K562 (cell line): ENCODE measurements at regions not wholly inside any gene's neighbourhood (a gene's known extent, or its start where the extent isn't known, plus 50 kb on each side); places are given as distances from the start of the nearest gene placed in this dataset.

ENCODE experiments used
- ATAC-seq: fragments of 200-7000 bp; cut with Tn5 transposase; 3 replicates; pipeline ENCODE4 v1.9.1; 2020; ENCODE audit warnings: moderate library complexity
- BruUV-seq: library from RNA; stranded (reverse); fragments of 400-500 nt; replicated peaks from 2 replicates; lab custom pipeline; 2021; lab: Mats Ljungman, UMichigan
- CTCF ChIA-PET: fragments of 300-600 bp; formaldehyde crosslinking; extraction: SDS; loops from one replicate; lab custom pipeline; 2021; ENCODE audit warnings: low intra/inter-chr PET ratio; lab: Yijun Ruan, JAX
- POLR2A ChIA-PET: fragments of 300-600, 350-650 bp; sonication (Branson Sonifier 250); formaldehyde crosslinking; extraction: SDS; loops from one replicate; lab custom pipeline; 2021; ENCODE audit warnings: antibody characterized with exemption, inconsistent platforms; lab: Yijun Ruan, JAX
- DNase-seq, 4 experiments: peaks; one replicate each; pipeline versions ENCODE4 v3.0.0 to v3.0.0-alpha.2; 2011 to 2018; ENCODE audit warnings: low spot score in 3 of 4, mixed read lengths in 3 of 4; ENCODE audit errors: extremely low read depth in 1 of 4
- FAIRE-seq: peaks from 2 replicates; lab custom pipeline; 2011; peaks lifted over from hg19 to GRCh38; lab: Jason Lieb, UNC
- H2AFZ ChIP-seq: 2 replicates; pipeline ENCODE4 v1.6.0; 2011; ENCODE audit warnings: low read depth, low read length, control low read depth, inconsistent platforms
- H3K27ac ChIP-seq: fragments of 200-600 bp; 3 replicates; pipeline ENCODE4 v1.8.0; 2011; ENCODE audit warnings: low read depth, mild to moderate bottlenecking, control low read depth, inconsistent platforms, low read length, moderate library complexity, mixed read lengths; ENCODE audit errors: extremely low read depth
- H3K27me3 ChIP-seq, 2 experiments: fragments of 300-600 bp in 1 of 2; 2 replicates in 1 of 2; 3 replicates in 1 of 2; pipeline versions ENCODE4 v1.6.0 to v1.8.0; 2011; ENCODE audit warnings: inconsistent platforms in 2 of 2, low read length in 2 of 2, mild to moderate bottlenecking in 1 of 2, mixed read lengths in 1 of 2, moderate library complexity in 1 of 2; ENCODE audit not compliant: control insufficient read depth in 2 of 2, insufficient read depth in 2 of 2
- H3K36me3 ChIP-seq: fragments of 300-600 bp; 3 replicates; pipeline ENCODE4 v1.8.0; 2011; ENCODE audit warnings: mild to moderate bottlenecking, low read length, inconsistent platforms; ENCODE audit not compliant: control insufficient read depth, insufficient read depth
- H3K4me1 ChIP-seq, 2 experiments: fragments of 200-600 bp in 1 of 2; replicated peaks in 1 of 2; 2 replicates in 1 of 2; 3 replicates in 1 of 2; pipeline versions ENCODE4 v1.5.1 to v1.8.0; 2011; ENCODE audit warnings: inconsistent platforms in 2 of 2, low read length in 2 of 2, mild to moderate bottlenecking in 1 of 2, mixed read lengths in 1 of 2, moderate library complexity in 1 of 2; ENCODE audit not compliant: control insufficient read depth in 2 of 2, insufficient read depth in 2 of 2
- H3K4me2 ChIP-seq: 2 replicates; pipeline ENCODE4 v1.6.1; 2011; ENCODE audit warnings: low read length, control low read depth, inconsistent platforms, mixed read lengths; ENCODE audit not compliant: insufficient read depth
- H3K4me3 ChIP-seq: fragments of 200-600 bp; sonication (generic), shearing (Covaris generic); 2 replicates; pipeline ENCODE4 v1.5.1; 2016; ENCODE audit warnings: control low read depth, inconsistent platforms
- H3K79me2 ChIP-seq: fragments of 200-600 bp; 3 replicates; pipeline ENCODE4 v1.8.0; 2011; ENCODE audit warnings: low read length, inconsistent platforms; ENCODE audit not compliant: control insufficient read depth, insufficient read depth
- H3K9ac ChIP-seq, 2 experiments: 2 replicates each; pipeline versions ENCODE4 v1.6.0 to v1.6.1; 2011; ENCODE audit warnings: low read depth in 2 of 2, low read length in 2 of 2, control low read depth in 1 of 2, inconsistent platforms in 1 of 2, mild to moderate bottlenecking in 1 of 2, mixed read lengths in 1 of 2; ENCODE audit not compliant: insufficient read depth in 1 of 2
- H3K9me1 ChIP-seq: one replicate; pipeline ENCODE4 v1.6.0; 2011; ENCODE audit warnings: inconsistent platforms, mild to moderate bottlenecking, low read length, moderate library complexity; ENCODE audit not compliant: control insufficient read depth, insufficient read depth
- H3K9me3 ChIP-seq: replicated peaks from 2 replicates; pipeline ENCODE4 v1.5.1; 2011; ENCODE audit warnings: low read depth, low read length, inconsistent platforms; ENCODE audit not compliant: control insufficient read depth, insufficient read depth
- H4K20me1 ChIP-seq: replicated peaks from 2 replicates; pipeline ENCODE4 v1.6.1; 2011; ENCODE audit warnings: low read length, inconsistent platforms, mixed read lengths; ENCODE audit not compliant: control insufficient read depth, insufficient read depth
- CREBBP ChIP-seq: IDR thresholded peaks from one replicate; pipeline ENCODE4 v1.6.1; 2012; ENCODE audit warnings: low read depth, mild to moderate bottlenecking, control low read depth, inconsistent platforms, low read length
- FOXA1 ChIP-seq: fragments of 450-650 bp; IDR thresholded peaks from 2 replicates; pipeline ENCODE4 v1.6.1; 2016; ENCODE audit warnings: mild to moderate bottlenecking, borderline replicate concordance
- GATAD2A ChIP-seq: fragments of 450-650 bp; IDR thresholded peaks from 2 replicates; pipeline ENCODE4 v1.6.1; 2017
- JUND ChIP-seq, 2 experiments: IDR thresholded peaks; 2 replicates in 1 of 2; 3 replicates in 1 of 2; pipeline ENCODE4 v1.6.1; 2011; ENCODE audit warnings: borderline replicate concordance in 2 of 2, low read depth in 2 of 2, low read length in 2 of 2, improper control_type of control experiment in 1 of 2, missing biosample characterization in 1 of 2, missing genetic modification characterization in 1 of 2, missing genetic modification reagents in 1 of 2
- PKNOX1 ChIP-seq: fragments of 450-650 bp; IDR thresholded peaks from 2 replicates; pipeline ENCODE4 v1.6.1; 2016
- SMARCB1 ChIP-seq: IDR thresholded peaks from 2 replicates; pipeline ENCODE4 v1.6.1; 2011; ENCODE audit warnings: improper control_type of control experiment, low read depth; ENCODE audit not compliant: insufficient read length
- TAL1 ChIP-seq: fragments of 450-650 bp; IDR thresholded peaks from 2 replicates; pipeline ENCODE4 v1.6.1; 2016; ENCODE audit warnings: mild to moderate bottlenecking
- ZNF197 ChIP-seq: fragments of 200-800 bp; sonication (Bioruptor generic); IDR thresholded peaks from 2 replicates; pipeline ENCODE4 v1.6.1; 2016; ENCODE audit warnings: low read depth, missing genetic modification characterization, missing compliant biosample characterization
- ZNF3 ChIP-seq: fragments of 250-450 bp; sonication (Bioruptor Pico); IDR thresholded peaks from 2 replicates; pipeline ENCODE4 v1.5.0; 2021; ENCODE audit warnings: mild to moderate bottlenecking, moderate library complexity
- ZNF655 ChIP-seq: fragments of 250-450 bp; sonication (Bioruptor Pico); IDR thresholded peaks from 2 replicates; pipeline ENCODE4 v1.5.0; 2021
- in situ Hi-C: fragments of 300-500 bp; cut with MboI; formaldehyde crosslinking; loops from 4 replicates; pipeline ENCODE4 v1.15.0; 2018; ENCODE audit warnings: inconsistent platforms, mixed read lengths
- intact Hi-C: fragments of 100-400 bp; cut with micrococcal nuclease; formaldehyde crosslinking; loops from 2 replicates; pipeline ENCODE4 v1.14.2; 2022
- TF ChIP-seq, protein P1 (sequence below): fragments of 450-650 bp; IDR thresholded peaks from one replicate; pipeline ENCODE4 v1.6.1; 2018; ENCODE audit warnings: mild to moderate bottlenecking, moderate library complexity; ENCODE audit not compliant: partially characterized antibody
- TF ChIP-seq, protein P2 (sequence below): fragments of 450-650 bp; IDR thresholded peaks from 2 replicates; pipeline ENCODE4 v1.6.1; 2016; ENCODE audit warnings: low read depth, mild to moderate bottlenecking, moderate library complexity
- TF ChIP-seq, protein P3 (sequence below): fragments of 450-650 bp; conservative IDR thresholded peaks from 2 replicates; pipeline ENCODE4 v1.6.1; 2016; ENCODE audit warnings: missing genetic modification characterization, low read depth, mild to moderate bottlenecking, missing compliant biosample characterization, moderate library complexity

DNA sequence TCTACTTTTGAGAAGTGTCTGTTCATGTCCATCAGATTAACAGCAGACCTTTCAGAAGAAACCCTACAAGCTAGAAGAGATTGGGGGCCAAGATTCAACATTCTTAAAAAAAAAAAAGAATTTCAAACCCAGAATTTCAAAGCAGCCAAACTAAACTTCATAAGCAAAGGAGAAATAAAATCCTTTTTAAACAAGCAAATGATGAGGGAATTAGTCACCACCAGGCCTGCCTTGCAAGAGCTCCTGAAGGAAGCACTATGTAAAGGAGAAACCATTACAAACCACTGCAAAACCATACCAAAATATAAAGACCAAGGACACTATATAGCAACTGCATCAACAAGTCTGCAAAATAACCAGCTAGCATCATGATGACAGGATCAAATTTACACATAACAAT, 124.6 kb upstream of the PDE4D start:
- ATAC-seq (no peak), FAIRE-seq (no peak), DNase-seq (no peak)
- in situ Hi-C loops (no loop called here), intact Hi-C loops (no loop called here)
- Histone ChIP-seq H3K36me3 (no peaks in the 10 kb centered on the region), H3K9me3 (no peaks in the 10 kb centered on the region; the same call in 1 of the 2 replicates), H3K4me1 (no peaks in the 10 kb centered on the region), H3K9ac (no peak overlapping the region), H3K79me2 (no peaks in the 10 kb centered on the region), H3K9me1 (no peaks in the 10 kb centered on the region), H3K27ac (no peak overlapping the region), H2AFZ (no peak overlapping the region), H4K20me1 (no peaks in the 10 kb centered on the region), H3K4me3 (no peak overlapping the region), H3K27me3 (no peaks in the 10 kb centered on the region), H3K4me2 (no peak overlapping the region)
- BruUV-seq, result no TSS peak
- ChIA-PET CTCF (no interaction called here), POLR2A (interaction anchor here (0.5 kb wide), 1 partner anchor 16 kb away, joined by 4 read pairs; no protein-coding TSS in a partner anchor)
- TF ChIP-seq TAL1, result no peak
- TF ChIP-seq, protein P1, sequence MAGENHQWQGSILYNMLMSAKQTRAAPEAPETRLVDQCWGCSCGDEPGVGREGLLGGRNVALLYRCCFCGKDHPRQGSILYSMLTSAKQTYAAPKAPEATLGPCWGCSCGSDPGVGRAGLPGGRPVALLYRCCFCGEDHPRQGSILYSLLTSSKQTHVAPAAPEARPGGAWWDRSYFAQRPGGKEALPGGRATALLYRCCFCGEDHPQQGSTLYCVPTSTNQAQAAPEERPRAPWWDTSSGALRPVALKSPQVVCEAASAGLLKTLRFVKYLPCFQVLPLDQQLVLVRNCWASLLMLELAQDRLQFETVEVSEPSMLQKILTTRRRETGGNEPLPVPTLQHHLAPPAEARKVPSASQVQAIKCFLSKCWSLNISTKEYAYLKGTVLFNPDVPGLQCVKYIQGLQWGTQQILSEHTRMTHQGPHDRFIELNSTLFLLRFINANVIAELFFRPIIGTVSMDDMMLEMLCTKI, result no peak
- TF ChIP-seq GATAD2A, result no peak
- TF ChIP-seq FOXA1, result no peak
- TF ChIP-seq JUND (IDR thresholded peaks at IDR 0.05; ENCODE audit: borderline replicate concordance, low read depth, low read length), result no peak
- no peak for TF ChIP-seq JUND (tag; IDR thresholded peaks at IDR 0.05; ENCODE audit: borderline replicate concordance, low read depth, low read length)
- TF ChIP-seq SMARCB1, result no peak
- TF ChIP-seq ZNF197, result no peak
- no peak for TF ChIP-seq PKNOX1
- TF ChIP-seq CREBBP, result no peak
- TF ChIP-seq, protein P2, sequence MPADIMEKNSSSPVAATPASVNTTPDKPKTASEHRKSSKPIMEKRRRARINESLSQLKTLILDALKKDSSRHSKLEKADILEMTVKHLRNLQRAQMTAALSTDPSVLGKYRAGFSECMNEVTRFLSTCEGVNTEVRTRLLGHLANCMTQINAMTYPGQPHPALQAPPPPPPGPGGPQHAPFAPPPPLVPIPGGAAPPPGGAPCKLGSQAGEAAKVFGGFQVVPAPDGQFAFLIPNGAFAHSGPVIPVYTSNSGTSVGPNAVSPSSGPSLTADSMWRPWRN, result no peak
- no peak for TF ChIP-seq ZNF3
- TF ChIP-seq ZNF655 (CRISPR knock-in tag), result no peak
- TF ChIP-seq, protein P3, sequence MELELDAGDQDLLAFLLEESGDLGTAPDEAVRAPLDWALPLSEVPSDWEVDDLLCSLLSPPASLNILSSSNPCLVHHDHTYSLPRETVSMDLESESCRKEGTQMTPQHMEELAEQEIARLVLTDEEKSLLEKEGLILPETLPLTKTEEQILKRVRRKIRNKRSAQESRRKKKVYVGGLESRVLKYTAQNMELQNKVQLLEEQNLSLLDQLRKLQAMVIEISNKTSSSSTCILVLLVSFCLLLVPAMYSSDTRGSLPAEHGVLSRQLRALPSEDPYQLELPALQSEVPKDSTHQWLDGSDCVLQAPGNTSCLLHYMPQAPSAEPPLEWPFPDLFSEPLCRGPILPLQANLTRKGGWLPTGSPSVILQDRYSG (tag), result no peak
